RKO (cell line): ENCODE measurements at regions not wholly inside any gene's neighbourhood (a gene's known extent, or its start where the extent isn't known, plus 50 kb on each side); places are given as distances from the start of the nearest gene placed in this dataset.

ENCODE experiments used
- DNase-seq: peaks from one replicate; pipeline ENCODE4 v3.0.0-alpha.2; 2016; ENCODE audit warnings: low spot score

GRCh38 chr12:124162151-124163110 is 132.5 kb upstream of the RFLNA start:
- DNase-seq: no peak

GRCh38 chr12:124165695-124166094 is 129.2 kb upstream of the RFLNA start:
- no peak for DNase-seq

- DNase-seq: no peak
Measured at GRCh38 chr12:124167141-124167540, 127.8 kb upstream of the RFLNA start.

- no peak for DNase-seq
Measured at GRCh38 chr12:124168016-124168786, 126.7 kb upstream of the RFLNA start.

- no peak for DNase-seq
Measured at GRCh38 chr12:124169577-124170284, 125.2 kb upstream of the RFLNA start.

- no peak for DNase-seq
Measured at GRCh38 chr12:124170760-124171159, 124.1 kb upstream of the RFLNA start.

- no peak for DNase-seq
Measured at GRCh38 chr12:124171231-124171979, 123.5 kb upstream of the RFLNA start.

GRCh38 chr12:124172636-124173035 is 122.3 kb upstream of the RFLNA start:
- no peak for DNase-seq

- DNase-seq: no peak
Measured at GRCh38 chr12:124173692-124174091, 121.2 kb upstream of the RFLNA start.

- DNase-seq: no peak
Measured at GRCh38 chr12:124174451-124175348, 120.2 kb upstream of the RFLNA start.

- DNase-seq: no peak
Measured at GRCh38 chr12:124175704-124176103, 119.2 kb upstream of the RFLNA start.

GRCh38 chr12:124177276-124177950 is 117.5 kb upstream of the RFLNA start:
- no peak for DNase-seq

- no peak for DNase-seq
Measured at GRCh38 chr12:124177951-124178316, 117.0 kb upstream of the RFLNA start.

GRCh38 chr12:124179936-124180607 is 114.8 kb upstream of the RFLNA start:
- DNase-seq: no peak

GRCh38 chr12:124183172-124183571 is 111.7 kb upstream of the RFLNA start:
- DNase-seq: no peak

GRCh38 chr12:124184456-124184855 is 110.4 kb upstream of the RFLNA start:
- no peak for DNase-seq

GRCh38 chr12:124185971-124186686 is 108.8 kb upstream of the RFLNA start:
- no peak for DNase-seq

- no peak for DNase-seq
Measured at GRCh38 chr12:124188084-124188483, 106.8 kb upstream of the RFLNA start.
